Right lobe of liver (tissue), 4 donors: ENCODE measurements at regions not wholly inside any gene's neighbourhood (a gene's known extent, or its start where the extent isn't known, plus 50 kb on each side); places are given as distances from the start of the nearest gene placed in this dataset.

Experiments
- POLR2A ChIP-seq: fragments of 450-650 bp; IDR thresholded peaks from one replicate; pipeline ENCODE4 v1.6.1; 2017; ENCODE audit warnings: antibody characterized with exemption, mild to moderate bottlenecking
- TF ChIP-seq, protein P1 (sequence below), 4 donors: fragments of 200-600 bp in 3 of 4; fragments of 450-650 bp in 1 of 4; IDR thresholded peaks; one replicate each; pipeline versions ENCODE4 v1.5.1 to v1.8.0; 2016 to 2022; ENCODE audit warnings: antibody characterized with exemption in 4 of 4, mild to moderate bottlenecking in 2 of 4
- donor health status: DM: no; HTN: no; CAD: no.
- donor health status: DM: no; HTN: no; CAD: no.
- donor health status: DM: no; HTN: yes; CAD: no.

DNA sequence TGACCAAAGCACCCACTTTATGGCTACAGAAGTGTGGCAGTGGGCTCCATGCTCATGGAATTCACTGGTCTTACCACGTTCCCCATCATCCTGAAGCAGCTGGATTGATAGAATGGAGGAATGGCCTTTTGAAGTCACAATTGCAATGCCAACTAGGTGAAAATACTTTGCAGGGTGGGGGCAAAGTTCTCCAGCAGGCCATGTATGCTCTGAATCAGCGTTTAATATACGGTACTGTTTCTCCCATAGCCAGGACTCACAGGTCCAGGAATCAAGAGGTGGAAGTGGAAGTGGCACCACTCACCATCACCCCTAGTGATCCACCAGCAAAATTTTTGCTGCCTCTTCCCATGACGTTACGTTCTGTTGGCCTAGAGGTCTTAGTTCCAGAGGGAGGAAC lies 60.5 kb upstream of the GMDS start:
- TF ChIP-seq, protein P1, sequence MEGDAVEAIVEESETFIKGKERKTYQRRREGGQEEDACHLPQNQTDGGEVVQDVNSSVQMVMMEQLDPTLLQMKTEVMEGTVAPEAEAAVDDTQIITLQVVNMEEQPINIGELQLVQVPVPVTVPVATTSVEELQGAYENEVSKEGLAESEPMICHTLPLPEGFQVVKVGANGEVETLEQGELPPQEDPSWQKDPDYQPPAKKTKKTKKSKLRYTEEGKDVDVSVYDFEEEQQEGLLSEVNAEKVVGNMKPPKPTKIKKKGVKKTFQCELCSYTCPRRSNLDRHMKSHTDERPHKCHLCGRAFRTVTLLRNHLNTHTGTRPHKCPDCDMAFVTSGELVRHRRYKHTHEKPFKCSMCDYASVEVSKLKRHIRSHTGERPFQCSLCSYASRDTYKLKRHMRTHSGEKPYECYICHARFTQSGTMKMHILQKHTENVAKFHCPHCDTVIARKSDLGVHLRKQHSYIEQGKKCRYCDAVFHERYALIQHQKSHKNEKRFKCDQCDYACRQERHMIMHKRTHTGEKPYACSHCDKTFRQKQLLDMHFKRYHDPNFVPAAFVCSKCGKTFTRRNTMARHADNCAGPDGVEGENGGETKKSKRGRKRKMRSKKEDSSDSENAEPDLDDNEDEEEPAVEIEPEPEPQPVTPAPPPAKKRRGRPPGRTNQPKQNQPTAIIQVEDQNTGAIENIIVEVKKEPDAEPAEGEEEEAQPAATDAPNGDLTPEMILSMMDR (IDR thresholded peaks at IDR 0.05) = no peak
- TF ChIP-seq POLR2A = no peak
